ENCODE measurements at regions not wholly inside any gene's neighbourhood (a gene's known extent, or its start where the extent isn't known, plus 50 kb on each side); places are given as distances from the start of the nearest gene placed in this dataset.

DNA sequence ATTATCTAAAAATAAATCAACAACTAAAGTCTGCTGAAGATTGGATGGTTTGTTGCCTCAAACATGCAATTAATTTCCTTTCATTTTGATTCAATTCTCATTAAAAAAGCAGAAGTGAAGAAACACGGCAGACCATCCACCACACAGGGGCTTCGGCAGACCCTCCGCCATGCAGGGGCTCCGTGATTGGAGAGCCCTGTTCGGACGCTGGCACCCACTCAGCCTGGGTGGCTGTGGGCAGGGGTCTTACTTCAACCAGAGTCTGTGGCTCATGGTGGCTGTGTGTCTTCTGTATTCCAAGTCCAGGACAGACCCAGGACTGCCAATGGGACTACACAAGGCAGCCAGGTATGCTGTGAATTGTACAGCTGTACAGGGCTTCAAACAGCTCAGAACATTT lies 86.9 kb upstream of the FRMD1 start:
- Histone ChIP-seq H3K4me3 (no peak overlapping the region), H3K36me3 (no peaks in the 10 kb centered on the region), H3K27me3 (no peaks in the 10 kb centered on the region), H3K27ac (no peak overlapping the region), H3K4me1 (no peaks in the 10 kb centered on the region), H3K9me3 (no peaks in the 10 kb centered on the region)
- TF ChIP-seq POLR2AphosphoS5 (IDR thresholded peaks at IDR 0.05): no peak
- no peak for TF ChIP-seq CTCF (IDR thresholded peaks at IDR 0.05)
- no peak for TF ChIP-seq POLR2A (IDR thresholded peaks at IDR 0.05)
- intact Hi-C loops (cut with DNase I; ENCODE audit: low total_unique reads): no loop called here
- no peak for DNase-seq (ENCODE audit: low spot score in 2 of 2)

- no peaks in the 10 kb centered on the region for H3K4me1 ChIP-seq
- no peak overlapping the region for H3K4me3 ChIP-seq
- intact Hi-C loops (cut with DNase I; ENCODE audit: low total_unique reads): no loop called here
- TF ChIP-seq POLR2A (IDR thresholded peaks at IDR 0.05): no peak
- TF ChIP-seq POLR2AphosphoS5 (IDR thresholded peaks at IDR 0.05): no peak
- no peak for TF ChIP-seq CTCF (IDR thresholded peaks at IDR 0.05)
- no peaks in the 10 kb centered on the region for H3K27me3 ChIP-seq
- peak in 1 of 2 donors; percentile 13 for DNase-seq (ENCODE audit: low spot score in 2 of 2)
- H3K27ac ChIP-seq: no peak overlapping the region
- no peaks in the 10 kb centered on the region for H3K9me3 ChIP-seq
- H3K36me3 ChIP-seq: no peaks in the 10 kb centered on the region
Measured at GRCh38 chr6:168165373-168165772, 86.4 kb upstream of the FRMD1 start.

GRCh38 chr6:168164462-168165061 lies 85.5 kb upstream of the FRMD1 start:
- no peaks in the 10 kb centered on the region for H3K4me1 ChIP-seq
- no peaks in the 10 kb centered on the region for H3K36me3 ChIP-seq
- no peak for DNase-seq (ENCODE audit: low spot score in 2 of 2)
- no peak overlapping the region for H3K27ac ChIP-seq
- H3K4me3 ChIP-seq: no peak overlapping the region
- TF ChIP-seq CTCF (IDR thresholded peaks at IDR 0.05) (no peak), POLR2A (IDR thresholded peaks at IDR 0.05) (no peak), POLR2AphosphoS5 (IDR thresholded peaks at IDR 0.05) (no peak)
- H3K9me3 ChIP-seq: no peaks in the 10 kb centered on the region
- H3K27me3 ChIP-seq: no peaks in the 10 kb centered on the region
- intact Hi-C loops (cut with DNase I; ENCODE audit: low total_unique reads): no loop called here

DNA sequence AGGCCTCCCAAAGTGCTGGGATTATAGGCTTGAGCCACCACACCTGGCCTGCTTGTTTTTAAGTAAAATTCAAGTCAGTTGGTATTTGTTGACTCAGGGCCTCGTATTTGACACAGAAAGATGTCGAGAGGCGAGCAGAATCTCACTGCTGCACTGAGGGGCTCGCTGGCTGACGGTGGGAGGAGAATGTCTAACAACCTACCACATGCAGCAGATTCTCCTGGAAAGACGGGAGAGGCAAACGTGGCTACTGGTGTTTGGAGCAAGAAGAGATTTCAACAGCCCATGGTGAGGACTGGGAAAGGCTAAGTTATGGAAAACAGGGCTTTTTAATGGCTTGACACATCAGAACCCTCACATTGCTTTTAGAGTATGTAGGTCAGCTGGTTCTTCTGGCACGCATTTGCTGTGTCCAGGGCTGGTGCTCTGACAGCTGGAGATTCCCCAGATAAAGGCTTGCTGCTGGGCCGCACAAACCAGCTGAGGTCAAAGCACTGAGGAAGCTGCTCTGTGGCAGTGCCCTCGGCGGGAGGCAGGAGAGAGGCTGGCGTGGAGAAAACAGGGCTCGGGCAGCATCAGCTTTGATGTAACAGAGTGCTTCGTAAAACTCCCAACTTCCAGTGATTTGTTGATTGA lies 84.2 kb upstream of the FRMD1 start:
- Histone ChIP-seq H3K36me3 (no peaks in the 10 kb centered on the region), H3K27me3 (no peaks in the 10 kb centered on the region), H3K4me1 (peaks cover 0 to 3% of the 10 kb centered on the region in 2 donors), H3K9me3 (no peaks in the 10 kb centered on the region), H3K27ac (no peak overlapping the region), H3K4me3 (no peak overlapping the region)
- TF ChIP-seq POLR2AphosphoS5 (IDR thresholded peaks at IDR 0.05) (no peak), POLR2A (IDR thresholded peaks at IDR 0.05) (no peak), CTCF (IDR thresholded peaks at IDR 0.05) (no peak)
- intact Hi-C loops (cut with DNase I; ENCODE audit: low total_unique reads): no loop called here
- no peak for DNase-seq (ENCODE audit: low spot score in 2 of 2)

GRCh38 chr6:168162366-168162765 lies 83.4 kb upstream of the FRMD1 start:
- Histone ChIP-seq H3K4me3 (no peak overlapping the region), H3K4me1 (peaks cover 0 to 5% of the 10 kb centered on the region in 2 donors), H3K9me3 (no peaks in the 10 kb centered on the region), H3K36me3 (no peaks in the 10 kb centered on the region), H3K27me3 (no peaks in the 10 kb centered on the region), H3K27ac (no peak overlapping the region)
- TF ChIP-seq POLR2AphosphoS5 (IDR thresholded peaks at IDR 0.05) (no peak), CTCF (IDR thresholded peaks at IDR 0.05) (no peak), POLR2A (IDR thresholded peaks at IDR 0.05) (no peak)
- intact Hi-C loops (cut with DNase I; ENCODE audit: low total_unique reads): no loop called here
- DNase-seq (ENCODE audit: low spot score in 2 of 2): no peak
